ENCODE measurements at regions not wholly inside any gene's neighbourhood (a gene's known extent, or its start where the extent isn't known, plus 50 kb on each side); places are given as distances from the start of the nearest gene placed in this dataset.

GRCh38 chr9:89869793-89870580 is 265.2 kb downstream of the GADD45G start:
- no peak for TF ChIP-seq CTCF (IDR thresholded peaks at IDR 0.05)

- no peak for TF ChIP-seq CTCF (IDR thresholded peaks at IDR 0.05)
These were observed 267.1 kb downstream of the GADD45G start for GRCh38 chr9:89871871-89872331.

- TF ChIP-seq CTCF (IDR thresholded peaks at IDR 0.05) = no peak
These were observed 267.7 kb downstream of the GADD45G start for GRCh38 chr9:89872426-89872912.

GRCh38 chr9:89872913-89873707 is 268.3 kb downstream of the GADD45G start:
- TF ChIP-seq CTCF (IDR thresholded peaks at IDR 0.05) = no peak

GRCh38 chr9:89873801-89874200 is 269.0 kb downstream of the GADD45G start:
- TF ChIP-seq CTCF (IDR thresholded peaks at IDR 0.05) = no peak

GRCh38 chr9:89874351-89875321 is 269.8 kb downstream of the GADD45G start:
- TF ChIP-seq CTCF (IDR thresholded peaks at IDR 0.05) = no peak
